WTC11 (cell line): ENCODE measurements at regions not wholly inside any gene's neighbourhood (a gene's known extent, or its start where the extent isn't known, plus 50 kb on each side); places are given as distances from the start of the nearest gene placed in this dataset.

Experiments
- ATAC-seq: fragments of 200-7000 bp; cut with Tn5 transposase; 2 replicates; pipeline ENCODE4 v1.10.0; 2021; ENCODE audit warnings: mild to moderate bottlenecking, moderate library complexity
- CTCF ChIA-PET: fragments of 300-600 bp; sonication (Branson Sonifier 250); formaldehyde crosslinking; loops from one replicate; lab custom pipeline; 2021; ENCODE audit warnings: antibody characterized with exemption; lab: Charles Lee
- POLR2A ChIA-PET: fragments of 350-600 bp; sonication (Branson Sonifier 250); formaldehyde crosslinking; loops from one replicate; lab custom pipeline; 2021; ENCODE audit warnings: antibody characterized with exemption; lab: Charles Lee
- DNase-seq: peaks from one replicate; pipeline ENCODE4 v3.0.0; 2021; ENCODE audit warnings: low spot score
- H3K27ac Mint-ChIP-seq: 2 replicates; pipeline ENCODE4 v1.8.0; 2021; ENCODE audit warnings: mixed read lengths
- H3K27me3 Mint-ChIP-seq: 2 replicates; pipeline ENCODE4 v1.8.0; 2021; ENCODE audit warnings: low read depth, mild to moderate bottlenecking, moderate library complexity, mixed read lengths
- H3K36me3 Mint-ChIP-seq: 2 replicates; pipeline ENCODE4 v1.8.0; 2021; ENCODE audit warnings: mixed read lengths
- H3K4me1 Mint-ChIP-seq: 2 replicates; pipeline ENCODE4 v1.8.0; 2022; ENCODE audit warnings: mixed read lengths
- H3K4me3 Mint-ChIP-seq: 2 replicates; pipeline ENCODE4 v1.8.0; 2021; ENCODE audit warnings: mild to moderate bottlenecking, moderate library complexity, mixed read lengths
- H3K9me3 Mint-ChIP-seq: 2 replicates; pipeline ENCODE4 v1.8.0; 2021; ENCODE audit warnings: mixed read lengths
- CBFB ChIP-seq: sonication (generic); formaldehyde crosslinking; IDR thresholded peaks from 2 replicates; pipeline ENCODE4 v1.8.1; 2022; ENCODE audit warnings: mild to moderate bottlenecking, low read depth, missing genetic modification reagents
- EMX1 ChIP-seq: fragments of 250-450 bp; sonication (Bioruptor Pico); IDR thresholded peaks from 2 replicates; pipeline ENCODE4 v1.8.0; 2021; ENCODE audit warnings: mild to moderate bottlenecking
- ESRRA ChIP-seq: sonication (generic); formaldehyde crosslinking; IDR thresholded peaks from 2 replicates; pipeline ENCODE4 v1.8.1; 2022; ENCODE audit warnings: mild to moderate bottlenecking, missing genetic modification reagents, borderline replicate concordance
- ETV6 ChIP-seq: sonication (generic); formaldehyde crosslinking; IDR thresholded peaks from 2 replicates; pipeline ENCODE4 v1.8.1; 2022; ENCODE audit warnings: mild to moderate bottlenecking, missing genetic modification reagents
- FOXP1 ChIP-seq: sonication (generic); formaldehyde crosslinking; IDR thresholded peaks from 2 replicates; pipeline ENCODE4 v1.8.0; 2022; ENCODE audit warnings: missing genetic modification reagents, mild to moderate bottlenecking, moderate library complexity, borderline replicate concordance
- KAT7 ChIP-seq: sonication (generic); formaldehyde crosslinking; IDR thresholded peaks from 2 replicates; pipeline ENCODE4 v1.8.1; 2023; ENCODE audit warnings: missing genetic modification reagents, mild to moderate bottlenecking, borderline replicate concordance
- NFE2L1 ChIP-seq: sonication (generic); formaldehyde crosslinking; IDR thresholded peaks from 2 replicates; pipeline ENCODE4 v1.8.1; 2023; ENCODE audit warnings: missing genetic modification reagents
- RORB ChIP-seq: fragments of 250-450 bp; sonication (Bioruptor Pico); IDR thresholded peaks from 2 replicates; pipeline ENCODE4 v1.9.0; 2021; ENCODE audit warnings: mild to moderate bottlenecking
- SOX15 ChIP-seq: fragments of 250-450 bp; sonication (Bioruptor Pico); IDR thresholded peaks from 2 replicates; pipeline ENCODE4 v1.9.0; 2021; ENCODE audit warnings: mild to moderate bottlenecking
- SP1 ChIP-seq: sonication (generic); formaldehyde crosslinking; conservative IDR thresholded peaks from 2 replicates; pipeline ENCODE4 v1.8.1; 2022; ENCODE audit warnings: missing genetic modification reagents
- TP53 ChIP-seq: sonication (generic); formaldehyde crosslinking; IDR thresholded peaks from 2 replicates; pipeline ENCODE4 v1.8.1; 2023; ENCODE audit warnings: mild to moderate bottlenecking, missing genetic modification reagents
- ZNF138 ChIP-seq: sonication (generic); formaldehyde crosslinking; conservative IDR thresholded peaks from 2 replicates; pipeline ENCODE4 v1.8.1; 2022; ENCODE audit warnings: mild to moderate bottlenecking, moderate library complexity, missing genetic modification reagents
- ZNF232 ChIP-seq: sonication (generic); formaldehyde crosslinking; IDR thresholded peaks from 2 replicates; pipeline ENCODE4 v1.8.0; 2022; ENCODE audit warnings: mild to moderate bottlenecking, missing genetic modification reagents
- ZNF317 ChIP-seq: sonication (generic); formaldehyde crosslinking; IDR thresholded peaks from 2 replicates; pipeline ENCODE4 v1.8.1; 2023; ENCODE audit warnings: low read depth, mild to moderate bottlenecking, moderate library complexity, missing genetic modification reagents, borderline replicate concordance
- ZNF423 ChIP-seq: fragments of 250-450 bp; sonication (Bioruptor Pico); IDR thresholded peaks from 2 replicates; pipeline ENCODE4 v2.1.2; 2022; ENCODE audit warnings: mild to moderate bottlenecking, moderate library complexity
- TF ChIP-seq, protein P1 (sequence below): fragments of 250-450 bp; sonication (Bioruptor Pico); conservative IDR thresholded peaks from 2 replicates; pipeline ENCODE4 v1.9.0; 2021; ENCODE audit warnings: mild to moderate bottlenecking
- TF ChIP-seq, protein P2 (sequence below): sonication (generic); formaldehyde crosslinking; IDR thresholded peaks from 2 replicates; pipeline ENCODE4 v1.8.1; 2022; ENCODE audit warnings: mild to moderate bottlenecking, moderate library complexity, missing genetic modification reagents
- TF ChIP-seq, protein P3 (sequence below): sonication (generic); formaldehyde crosslinking; IDR thresholded peaks from 2 replicates; pipeline ENCODE4 v1.8.0; 2023; ENCODE audit warnings: mild to moderate bottlenecking, missing genetic modification reagents
- TF ChIP-seq, protein P4 (sequence below): sonication (generic); formaldehyde crosslinking; IDR thresholded peaks from 2 replicates; pipeline ENCODE4 v1.8.1; 2022; ENCODE audit warnings: low read depth, mild to moderate bottlenecking, moderate library complexity, missing genetic modification reagents, borderline replicate concordance
- TF ChIP-seq, protein P5 (sequence below): sonication (generic); formaldehyde crosslinking; IDR thresholded peaks from 2 replicates; pipeline ENCODE4 v1.8.0; 2023; ENCODE audit warnings: missing genetic modification reagents, mild to moderate bottlenecking, borderline replicate concordance
- TF ChIP-seq, protein P6 (sequence below): sonication (generic); formaldehyde crosslinking; IDR thresholded peaks from 2 replicates; pipeline ENCODE4 v1.8.0; 2022; ENCODE audit warnings: mild to moderate bottlenecking, missing genetic modification reagents

DNA sequence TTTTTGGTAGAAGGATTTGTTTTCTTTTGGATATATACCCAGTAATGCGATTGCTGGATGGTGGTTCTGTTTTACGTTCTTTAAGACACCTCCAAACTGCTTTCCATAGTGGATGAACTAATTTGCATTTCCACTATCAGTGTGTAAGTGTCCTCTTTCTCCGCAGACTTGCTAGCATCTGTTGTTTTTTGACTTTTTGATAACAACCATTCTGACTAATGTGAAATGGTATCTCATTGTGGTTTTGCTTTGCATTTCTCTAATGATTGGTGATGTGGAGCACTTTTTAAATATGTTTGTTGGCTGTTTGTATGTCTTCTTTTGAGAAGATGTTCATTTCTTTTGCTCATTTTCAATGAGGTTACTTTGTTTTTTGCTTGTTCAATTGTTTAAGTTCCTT, 260.9 kb upstream of the CWC22 start (continued):
- TF ChIP-seq, protein P1, sequence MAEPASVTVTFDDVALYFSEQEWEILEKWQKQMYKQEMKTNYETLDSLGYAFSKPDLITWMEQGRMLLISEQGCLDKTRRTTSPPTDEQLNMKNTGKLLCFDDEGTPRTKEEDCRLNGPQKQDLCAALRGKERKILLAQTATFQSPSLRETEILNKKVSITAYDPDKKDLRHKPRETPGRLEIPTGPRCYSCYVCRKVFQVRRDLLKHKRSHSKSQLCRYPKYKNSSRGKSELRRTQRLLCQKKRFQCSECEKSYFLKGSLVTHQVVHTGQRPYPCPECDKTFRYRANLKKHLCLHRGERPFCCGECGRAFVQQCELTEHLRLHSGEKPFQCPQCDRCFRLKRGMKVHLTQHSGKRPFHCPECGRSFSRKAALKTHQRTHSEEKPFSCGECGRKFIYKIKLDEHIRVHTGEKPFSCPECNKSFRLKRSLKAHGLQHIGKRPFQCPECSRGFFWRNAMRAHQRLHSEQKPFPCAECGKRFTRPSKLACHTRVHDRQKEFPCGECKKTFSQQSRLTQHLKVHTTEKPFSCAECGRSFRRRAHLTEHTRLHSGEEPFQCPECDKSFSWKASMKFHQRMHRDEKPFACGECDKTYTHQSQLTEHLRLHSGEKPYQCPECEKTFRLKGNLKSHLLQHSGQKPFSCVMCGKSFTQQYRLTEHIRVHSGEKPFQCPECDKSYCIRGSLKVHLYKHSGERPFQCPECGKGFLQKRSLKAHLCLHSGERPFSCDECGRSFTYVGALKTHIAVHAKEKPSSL (CRISPR knock-in tag): no peak
- TF ChIP-seq, protein P2, sequence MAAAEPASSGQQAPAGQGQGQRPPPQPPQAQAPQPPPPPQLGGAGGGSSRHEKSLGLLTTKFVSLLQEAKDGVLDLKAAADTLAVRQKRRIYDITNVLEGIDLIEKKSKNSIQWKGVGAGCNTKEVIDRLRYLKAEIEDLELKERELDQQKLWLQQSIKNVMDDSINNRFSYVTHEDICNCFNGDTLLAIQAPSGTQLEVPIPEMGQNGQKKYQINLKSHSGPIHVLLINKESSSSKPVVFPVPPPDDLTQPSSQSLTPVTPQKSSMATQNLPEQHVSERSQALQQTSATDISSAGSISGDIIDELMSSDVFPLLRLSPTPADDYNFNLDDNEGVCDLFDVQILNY (CRISPR knock-in tag): no peak
- no peak for TF ChIP-seq SOX15 (CRISPR knock-in tag)
- no peak for TF ChIP-seq NFE2L1 (CRISPR knock-in tag)

DNA sequence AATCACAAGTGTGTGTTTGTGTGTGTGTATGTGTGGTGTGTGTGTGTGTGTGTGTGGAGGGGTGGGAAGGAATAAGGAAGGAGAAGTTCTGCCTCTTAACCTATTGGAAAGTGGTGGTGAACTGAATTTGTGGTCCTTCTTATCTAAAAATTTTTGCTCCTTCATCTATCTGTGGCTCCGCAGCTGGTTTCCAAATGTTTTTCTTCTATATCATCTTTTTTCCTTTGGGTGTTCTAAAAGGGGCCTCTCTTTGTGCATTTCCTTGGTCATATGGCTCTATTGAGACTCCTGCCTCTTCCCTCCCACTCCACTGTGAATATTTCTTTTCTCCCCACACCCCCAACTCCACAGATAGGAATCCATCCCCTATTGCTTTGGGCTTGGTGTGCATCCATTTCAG, 254.9 kb upstream of the CWC22 start:
- H3K27ac Mint-ChIP-seq: no peak overlapping the region
- DNase-seq (no peak), ATAC-seq (no peak)
- no peak for TF ChIP-seq ZNF423 (CRISPR knock-in tag)
- TF ChIP-seq TP53: no peak
- no peak for TF ChIP-seq ESRRA (CRISPR knock-in tag)
- no peak for TF ChIP-seq ZNF138 (CRISPR knock-in tag)
- no peak for TF ChIP-seq FOXP1
- TF ChIP-seq ZNF317: no peak
- H3K4me3 Mint-ChIP-seq: no peak overlapping the region
- CTCF ChIA-PET: no interaction called here
- POLR2A ChIA-PET: no interaction called here
- 0 out of 2 replicates have a peak, but pooled peaks cover 2% of the 10 kb centered on the region for H3K9me3 Mint-ChIP-seq
- H3K36me3 Mint-ChIP-seq: no peaks in the 10 kb centered on the region
- peaks cover 13% of the 10 kb centered on the region for H3K4me1 Mint-ChIP-seq
- no peaks in the 10 kb centered on the region for H3K27me3 Mint-ChIP-seq

DNA sequence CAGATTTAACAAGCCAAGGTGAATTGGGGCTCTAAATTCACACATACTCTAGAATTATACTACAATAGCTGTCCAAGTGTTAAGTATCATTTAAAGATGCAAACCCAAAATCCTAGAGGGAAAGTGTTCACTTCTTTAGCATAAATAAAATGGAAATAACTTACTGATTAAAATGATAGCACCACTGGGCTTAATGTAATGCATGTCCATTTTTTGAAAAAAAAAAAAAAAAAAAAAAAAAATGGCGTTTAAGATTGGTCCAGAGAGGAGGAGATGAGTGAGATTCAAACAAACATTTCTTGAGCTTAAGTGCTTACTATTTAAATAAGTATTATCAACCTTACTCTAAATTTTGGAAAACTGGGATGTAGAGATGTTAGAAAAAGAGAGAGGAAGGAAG, 251.5 kb upstream of the CWC22 start:
- ATAC-seq: no peak
- peaks cover 19% of the 10 kb centered on the region for H3K4me1 Mint-ChIP-seq
- no peak overlapping the region for H3K4me3 Mint-ChIP-seq
- no peaks in the 10 kb centered on the region for H3K27me3 Mint-ChIP-seq
- H3K9me3 Mint-ChIP-seq: peaks cover 8% of the 10 kb centered on the region; the same call in 1 of the 2 replicates
- H3K36me3 Mint-ChIP-seq: no peaks in the 10 kb centered on the region
- TF ChIP-seq EMX1 (no peak), ZNF232 (no peak), ETV6 (CRISPR knock-in tag) (no peak), CBFB (CRISPR knock-in tag) (no peak), ZNF317 (no peak), KAT7 (CRISPR knock-in tag) (no peak), SP1 (no peak), RORB (CRISPR knock-in tag) (no peak), TP53 (no peak)
- TF ChIP-seq, protein P3, sequence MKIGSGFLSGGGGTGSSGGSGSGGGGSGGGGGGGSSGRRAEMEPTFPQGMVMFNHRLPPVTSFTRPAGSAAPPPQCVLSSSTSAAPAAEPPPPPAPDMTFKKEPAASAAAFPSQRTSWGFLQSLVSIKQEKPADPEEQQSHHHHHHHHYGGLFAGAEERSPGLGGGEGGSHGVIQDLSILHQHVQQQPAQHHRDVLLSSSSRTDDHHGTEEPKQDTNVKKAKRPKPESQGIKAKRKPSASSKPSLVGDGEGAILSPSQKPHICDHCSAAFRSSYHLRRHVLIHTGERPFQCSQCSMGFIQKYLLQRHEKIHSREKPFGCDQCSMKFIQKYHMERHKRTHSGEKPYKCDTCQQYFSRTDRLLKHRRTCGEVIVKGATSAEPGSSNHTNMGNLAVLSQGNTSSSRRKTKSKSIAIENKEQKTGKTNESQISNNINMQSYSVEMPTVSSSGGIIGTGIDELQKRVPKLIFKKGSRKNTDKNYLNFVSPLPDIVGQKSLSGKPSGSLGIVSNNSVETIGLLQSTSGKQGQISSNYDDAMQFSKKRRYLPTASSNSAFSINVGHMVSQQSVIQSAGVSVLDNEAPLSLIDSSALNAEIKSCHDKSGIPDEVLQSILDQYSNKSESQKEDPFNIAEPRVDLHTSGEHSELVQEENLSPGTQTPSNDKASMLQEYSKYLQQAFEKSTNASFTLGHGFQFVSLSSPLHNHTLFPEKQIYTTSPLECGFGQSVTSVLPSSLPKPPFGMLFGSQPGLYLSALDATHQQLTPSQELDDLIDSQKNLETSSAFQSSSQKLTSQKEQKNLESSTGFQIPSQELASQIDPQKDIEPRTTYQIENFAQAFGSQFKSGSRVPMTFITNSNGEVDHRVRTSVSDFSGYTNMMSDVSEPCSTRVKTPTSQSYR: no peak
- TF ChIP-seq, protein P4, sequence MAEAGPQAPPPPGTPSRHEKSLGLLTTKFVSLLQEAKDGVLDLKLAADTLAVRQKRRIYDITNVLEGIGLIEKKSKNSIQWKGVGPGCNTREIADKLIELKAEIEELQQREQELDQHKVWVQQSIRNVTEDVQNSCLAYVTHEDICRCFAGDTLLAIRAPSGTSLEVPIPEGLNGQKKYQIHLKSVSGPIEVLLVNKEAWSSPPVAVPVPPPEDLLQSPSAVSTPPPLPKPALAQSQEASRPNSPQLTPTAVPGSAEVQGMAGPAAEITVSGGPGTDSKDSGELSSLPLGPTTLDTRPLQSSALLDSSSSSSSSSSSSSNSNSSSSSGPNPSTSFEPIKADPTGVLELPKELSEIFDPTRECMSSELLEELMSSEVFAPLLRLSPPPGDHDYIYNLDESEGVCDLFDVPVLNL (CRISPR knock-in tag): no peak
- TF ChIP-seq, protein P5, sequence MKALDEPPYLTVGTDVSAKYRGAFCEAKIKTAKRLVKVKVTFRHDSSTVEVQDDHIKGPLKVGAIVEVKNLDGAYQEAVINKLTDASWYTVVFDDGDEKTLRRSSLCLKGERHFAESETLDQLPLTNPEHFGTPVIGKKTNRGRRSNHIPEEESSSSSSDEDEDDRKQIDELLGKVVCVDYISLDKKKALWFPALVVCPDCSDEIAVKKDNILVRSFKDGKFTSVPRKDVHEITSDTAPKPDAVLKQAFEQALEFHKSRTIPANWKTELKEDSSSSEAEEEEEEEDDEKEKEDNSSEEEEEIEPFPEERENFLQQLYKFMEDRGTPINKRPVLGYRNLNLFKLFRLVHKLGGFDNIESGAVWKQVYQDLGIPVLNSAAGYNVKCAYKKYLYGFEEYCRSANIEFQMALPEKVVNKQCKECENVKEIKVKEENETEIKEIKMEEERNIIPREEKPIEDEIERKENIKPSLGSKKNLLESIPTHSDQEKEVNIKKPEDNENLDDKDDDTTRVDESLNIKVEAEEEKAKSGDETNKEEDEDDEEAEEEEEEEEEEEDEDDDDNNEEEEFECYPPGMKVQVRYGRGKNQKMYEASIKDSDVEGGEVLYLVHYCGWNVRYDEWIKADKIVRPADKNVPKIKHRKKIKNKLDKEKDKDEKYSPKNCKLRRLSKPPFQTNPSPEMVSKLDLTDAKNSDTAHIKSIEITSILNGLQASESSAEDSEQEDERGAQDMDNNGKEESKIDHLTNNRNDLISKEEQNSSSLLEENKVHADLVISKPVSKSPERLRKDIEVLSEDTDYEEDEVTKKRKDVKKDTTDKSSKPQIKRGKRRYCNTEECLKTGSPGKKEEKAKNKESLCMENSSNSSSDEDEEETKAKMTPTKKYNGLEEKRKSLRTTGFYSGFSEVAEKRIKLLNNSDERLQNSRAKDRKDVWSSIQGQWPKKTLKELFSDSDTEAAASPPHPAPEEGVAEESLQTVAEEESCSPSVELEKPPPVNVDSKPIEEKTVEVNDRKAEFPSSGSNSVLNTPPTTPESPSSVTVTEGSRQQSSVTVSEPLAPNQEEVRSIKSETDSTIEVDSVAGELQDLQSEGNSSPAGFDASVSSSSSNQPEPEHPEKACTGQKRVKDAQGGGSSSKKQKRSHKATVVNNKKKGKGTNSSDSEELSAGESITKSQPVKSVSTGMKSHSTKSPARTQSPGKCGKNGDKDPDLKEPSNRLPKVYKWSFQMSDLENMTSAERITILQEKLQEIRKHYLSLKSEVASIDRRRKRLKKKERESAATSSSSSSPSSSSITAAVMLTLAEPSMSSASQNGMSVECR (CRISPR knock-in tag): no peak
- TF ChIP-seq, protein P6, sequence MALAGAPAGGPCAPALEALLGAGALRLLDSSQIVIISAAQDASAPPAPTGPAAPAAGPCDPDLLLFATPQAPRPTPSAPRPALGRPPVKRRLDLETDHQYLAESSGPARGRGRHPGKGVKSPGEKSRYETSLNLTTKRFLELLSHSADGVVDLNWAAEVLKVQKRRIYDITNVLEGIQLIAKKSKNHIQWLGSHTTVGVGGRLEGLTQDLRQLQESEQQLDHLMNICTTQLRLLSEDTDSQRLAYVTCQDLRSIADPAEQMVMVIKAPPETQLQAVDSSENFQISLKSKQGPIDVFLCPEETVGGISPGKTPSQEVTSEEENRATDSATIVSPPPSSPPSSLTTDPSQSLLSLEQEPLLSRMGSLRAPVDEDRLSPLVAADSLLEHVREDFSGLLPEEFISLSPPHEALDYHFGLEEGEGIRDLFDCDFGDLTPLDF (CRISPR knock-in tag): no peak
- H3K27ac Mint-ChIP-seq: no peak overlapping the region
- no peak for DNase-seq
- ChIA-PET CTCF (no interaction called here), POLR2A (no interaction called here)
